Myocyte (in vitro differentiated cells): ENCODE measurements at regions not wholly inside any gene's neighbourhood (a gene's known extent, or its start where the extent isn't known, plus 50 kb on each side); places are given as distances from the start of the nearest gene placed in this dataset.

ENCODE experiments used
- DNase-seq: peaks from one replicate; pipeline ENCODE4 v3.0.0-alpha.2; 2012; ENCODE audit warnings: low read depth

- DNase-seq, result no peak
Measured at GRCh38 chr16:85989863-85990643, 91.1 kb downstream of the IRF8 start.

- DNase-seq, result no peak
Measured at GRCh38 chr16:85990861-85991301, 91.9 kb downstream of the IRF8 start.

GRCh38 chr16:85991425-85991824 is 92.5 kb downstream of the IRF8 start:
- peak; percentile 15 for DNase-seq

GRCh38 chr16:85991856-85992255 is 92.9 kb downstream of the IRF8 start:
- DNase-seq, result no peak

- DNase-seq, result peak; percentile 40
Measured at GRCh38 chr16:85992359-85992758, 93.4 kb downstream of the IRF8 start.

GRCh38 chr16:85992779-85993178 is 93.8 kb downstream of the IRF8 start:
- DNase-seq, result no peak

- DNase-seq, result no peak
Measured at GRCh38 chr16:85994492-85995490, 95.8 kb downstream of the IRF8 start.

- no peak for DNase-seq
Measured at GRCh38 chr16:85995541-85996423, 96.8 kb downstream of the IRF8 start.

GRCh38 chr16:85996843-85997242 is 97.9 kb downstream of the IRF8 start:
- no peak for DNase-seq

- no peak for DNase-seq
Measured at GRCh38 chr16:85998171-85998867, 99.4 kb downstream of the IRF8 start.

GRCh38 chr16:85998868-85999729 is 100.1 kb downstream of the IRF8 start:
- DNase-seq, result no peak

- no peak for DNase-seq
Measured at GRCh38 chr16:85999778-86000177, 100.8 kb downstream of the IRF8 start.

GRCh38 chr16:86002178-86002900 is 103.4 kb downstream of the IRF8 start:
- no peak for DNase-seq

GRCh38 chr16:86007524-86007923 is 108.6 kb downstream of the IRF8 start:
- DNase-seq, result no peak

GRCh38 chr16:86010680-86011141 is 111.7 kb downstream of the IRF8 start:
- no peak for DNase-seq

GRCh38 chr16:86011532-86011931 is 112.6 kb downstream of the IRF8 start:
- no peak for DNase-seq

- DNase-seq, result no peak
Measured at GRCh38 chr16:86012221-86012620, 113.3 kb downstream of the IRF8 start.

- no peak for DNase-seq
Measured at GRCh38 chr16:86013867-86014266, 114.9 kb downstream of the IRF8 start.

GRCh38 chr16:86015606-86016005 is 116.6 kb downstream of the IRF8 start:
- no peak for DNase-seq
